H9 (cell line): ENCODE measurements at regions not wholly inside any gene's neighbourhood (a gene's known extent, or its start where the extent isn't known, plus 50 kb on each side); places are given as distances from the start of the nearest gene placed in this dataset.

ENCODE experiments used
- DNase-seq: peaks from one replicate; pipeline ENCODE4 v3.0.0-alpha.2; 2017
- H2AFZ ChIP-seq: one replicate; pipeline ENCODE4 v1.6.1; 2013; ENCODE audit warnings: mild to moderate bottlenecking, low read length, control low read depth, moderate library complexity
- H2AK5ac ChIP-seq: 2 replicates; pipeline ENCODE4 v1.6.1; 2013; ENCODE audit warnings: low read length, control low read depth, mixed read lengths; ENCODE audit not compliant: insufficient read length
- H2BK120ac ChIP-seq: one replicate; pipeline ENCODE4 v1.6.1; 2013; ENCODE audit warnings: low read depth, mild to moderate bottlenecking, low read length, control low read depth, inconsistent platforms; ENCODE audit not compliant: poor library complexity, severe bottlenecking
- H2BK12ac ChIP-seq: 2 replicates; pipeline ENCODE4 v1.6.1; 2013; ENCODE audit warnings: low read length, control low read depth, mixed read lengths, low read depth; ENCODE audit not compliant: insufficient read length
- H2BK15ac ChIP-seq: 2 replicates; pipeline ENCODE4 v1.6.1; 2013; ENCODE audit warnings: low read depth, low read length, control low read depth
- H2BK20ac ChIP-seq: one replicate; pipeline ENCODE4 v1.6.1; 2013; ENCODE audit warnings: low read depth, mild to moderate bottlenecking, low read length, control low read depth, inconsistent platforms; ENCODE audit not compliant: poor library complexity, severe bottlenecking
- H2BK5ac ChIP-seq: 2 replicates; pipeline ENCODE4 v1.6.1; 2013; ENCODE audit warnings: low read length, control low read depth, mixed read lengths; ENCODE audit not compliant: insufficient read length
- H3K14ac ChIP-seq: 2 replicates; pipeline ENCODE4 v1.6.1; 2013; ENCODE audit warnings: low read length, control low read depth; ENCODE audit not compliant: insufficient read depth
- H3K18ac ChIP-seq: 2 replicates; pipeline ENCODE4 v1.6.1; 2013; ENCODE audit warnings: low read depth, mild to moderate bottlenecking, mixed read lengths, low read length, control low read depth; ENCODE audit not compliant: insufficient read length
- H3K23ac ChIP-seq: 2 replicates; pipeline ENCODE4 v1.6.1; 2013; ENCODE audit warnings: low read length, control low read depth, mixed read lengths, low read depth; ENCODE audit not compliant: insufficient read length
- H3K23me2 ChIP-seq: 2 replicates; pipeline ENCODE4 v1.6.1; 2013; ENCODE audit warnings: low read depth, mild to moderate bottlenecking, mixed read lengths, low read length, control low read depth; ENCODE audit not compliant: insufficient read length, poor library complexity, severe bottlenecking
- H3K27ac ChIP-seq: 2 replicates; pipeline ENCODE4 v1.5.1; 2013; ENCODE audit warnings: low read length, control low read depth, mixed read lengths, low read depth; ENCODE audit not compliant: insufficient read length
- H3K27me3 ChIP-seq: 2 replicates; pipeline ENCODE4 v1.6.1; 2013; ENCODE audit warnings: low read length, control low read depth, inconsistent platforms; ENCODE audit not compliant: insufficient read depth
- H3K4ac ChIP-seq: 2 replicates; pipeline ENCODE4 v1.6.1; 2013; ENCODE audit warnings: low read depth, mild to moderate bottlenecking, control low read depth, inconsistent platforms, low read length, moderate library complexity
- H3K4me1 ChIP-seq: 2 replicates; pipeline ENCODE4 v1.6.1; 2013; ENCODE audit warnings: low read length, control low read depth, inconsistent platforms; ENCODE audit not compliant: insufficient read depth
- H3K4me2 ChIP-seq: 2 replicates; pipeline ENCODE4 v1.6.1; 2013; ENCODE audit warnings: low read length, control low read depth, mixed read lengths; ENCODE audit not compliant: insufficient read length, insufficient read depth
- H3K56ac ChIP-seq: 2 replicates; pipeline ENCODE4 v1.6.1; 2013; ENCODE audit warnings: low read depth, mild to moderate bottlenecking, mixed read lengths, low read length, control low read depth; ENCODE audit not compliant: insufficient read length
- H3K79me1 ChIP-seq: 2 replicates; pipeline ENCODE4 v1.6.1; 2013; ENCODE audit warnings: low read depth, mild to moderate bottlenecking, moderate library complexity, low read length, control low read depth, inconsistent platforms; ENCODE audit not compliant: insufficient read depth, poor library complexity, severe bottlenecking
- H3K79me2 ChIP-seq: 2 replicates; pipeline ENCODE4 v1.6.1; 2013; ENCODE audit warnings: low read length, control low read depth, inconsistent platforms; ENCODE audit not compliant: insufficient read depth
- H3K9ac ChIP-seq: 2 replicates; pipeline ENCODE4 v1.6.1; 2013; ENCODE audit warnings: low read length, control low read depth, mixed read lengths; ENCODE audit not compliant: insufficient read length; ENCODE audit errors: extremely low read depth
- H3K9me3 ChIP-seq: one replicate; pipeline ENCODE4 v1.6.1; 2013; ENCODE audit warnings: low read depth, low read length, inconsistent platforms; ENCODE audit not compliant: control insufficient read depth
- H3T11ph ChIP-seq: one replicate; pipeline ENCODE4 v1.6.1; 2013; ENCODE audit warnings: mild to moderate bottlenecking, low read length, control low read depth, inconsistent platforms
- H4K20me1 ChIP-seq: one replicate; pipeline ENCODE4 v1.6.1; 2013; ENCODE audit not compliant: control insufficient read depth, insufficient read length, insufficient read depth
- H4K5ac ChIP-seq: 2 replicates; pipeline ENCODE4 v1.6.1; 2013; ENCODE audit warnings: low read depth, mild to moderate bottlenecking, mixed read lengths, low read length, control low read depth; ENCODE audit not compliant: insufficient read length
- H4K8ac ChIP-seq: replicated peaks from 2 replicates; pipeline ENCODE4 v1.6.1; 2013; ENCODE audit warnings: low read length, control low read depth, mixed read lengths, low read depth; ENCODE audit not compliant: insufficient read length
- H4K91ac ChIP-seq: 2 replicates; pipeline ENCODE4 v1.6.1; 2013; ENCODE audit warnings: low read depth, mild to moderate bottlenecking, moderate library complexity, mixed read lengths, low read length, control low read depth; ENCODE audit not compliant: insufficient read length
- H3K27ac Mint-ChIP-seq, 3 experiments: 2 replicates in 2 of 3; 3 replicates in 1 of 3; pipeline ENCODE4 v1.8.0; 2020 to 2021; ENCODE audit warnings: mixed read lengths in 3 of 3, mild to moderate bottlenecking in 1 of 3, moderate library complexity in 1 of 3
- H3K27me3 Mint-ChIP-seq: 2 replicates; pipeline ENCODE4 v1.8.0; 2021; ENCODE audit warnings: low read depth, mild to moderate bottlenecking, moderate library complexity, mixed read lengths
- H3K36me3 Mint-ChIP-seq, 3 experiments: 2 replicates in 2 of 3; 3 replicates in 1 of 3; pipeline ENCODE4 v1.8.0; 2020 to 2021; ENCODE audit warnings: low read depth in 3 of 3, mixed read lengths in 3 of 3; ENCODE audit not compliant: insufficient read depth in 1 of 3
- H3K4me1 Mint-ChIP-seq, 2 experiments: 2 replicates each; pipeline ENCODE4 v1.8.0; 2020; ENCODE audit warnings: mixed read lengths in 2 of 2
- H3K4me3 Mint-ChIP-seq, 2 experiments: 2 replicates in 1 of 2; 3 replicates in 1 of 2; pipeline ENCODE4 v1.8.0; 2020 to 2021; ENCODE audit warnings: mild to moderate bottlenecking in 2 of 2, mixed read lengths in 2 of 2, moderate library complexity in 1 of 2
- H3K9me3 Mint-ChIP-seq, 2 experiments: 2 replicates in 1 of 2; 3 replicates in 1 of 2; pipeline ENCODE4 v1.8.0; 2020; ENCODE audit warnings: mild to moderate bottlenecking in 2 of 2, mixed read lengths in 2 of 2, moderate library complexity in 1 of 2
- WGBS: extraction: QIAGEN DNeasy Blood & Tissue Kit; methylation state at CpG from one replicate; pipeline ENCODE4 v1.1.7; 2013; ENCODE audit warnings: missing lambda C conversion rate, low lambda C conversion rate, mixed read lengths; ENCODE audit not compliant: insufficient read length; ENCODE audit errors: extremely low coverage; 5-methylcytosine and 5-hydroxymethylcytosine counted together
- TF ChIP-seq, protein P1 (sequence below): fragments of 200-600 bp; sonication (generic); conservative IDR thresholded peaks from 3 replicates; pipeline ENCODE4 v1.8.0; 2021; ENCODE audit warnings: antibody characterized with exemption, mild to moderate bottlenecking

GRCh38 chr4:149952101-149952500, 126.1 kb upstream of the DCLK2 start:
- H3K27me3 Mint-ChIP-seq, result no peaks in the 10 kb centered on the region; the same call in 1 of the 2 replicates
- WGBS, result no CpG with 5 or more reads among the region's 1 CpG

More at GRCh38 chr4:149952101-149952500, 126.1 kb upstream of the DCLK2 start:
- Histone ChIP-seq H3K4me2 (no peak overlapping the region), H3K23ac (no peak overlapping the region), H4K5ac (no peak overlapping the region), H2AFZ (no peak overlapping the region), H3K56ac (no peak overlapping the region), H2AK5ac (no peak overlapping the region), H3K23me2 (no peaks in the 10 kb centered on the region), H3K9ac (no peak overlapping the region), H2BK15ac (no peak overlapping the region), H2BK20ac (no peak overlapping the region), H4K20me1 (no peaks in the 10 kb centered on the region), H3K9me3 (no peaks in the 10 kb centered on the region), H3K4me1 (no peaks in the 10 kb centered on the region), H4K8ac (no peak overlapping the region), H2BK120ac (no peak overlapping the region), H3K79me2 (no peaks in the 10 kb centered on the region), H3K4ac (no peak overlapping the region), H3K27me3 (no peaks in the 10 kb centered on the region), H2BK5ac (no peak overlapping the region), H3K27ac (no peak overlapping the region), H4K91ac (no peak overlapping the region), H3K18ac (no peak overlapping the region), H3K79me1 (no peaks in the 10 kb centered on the region), H3K14ac (no peak overlapping the region), H2BK12ac (no peak overlapping the region), H3T11ph (no peak overlapping the region)
- peaks cover 0 to 3% of the 10 kb centered on the region in 2 experiments; a peak in 1 of 4 replicates for H3K4me1 Mint-ChIP-seq
- H3K27ac Mint-ChIP-seq, result no peak overlapping the region
- H3K9me3 Mint-ChIP-seq, result no peaks in the 10 kb centered on the region
- H3K36me3 Mint-ChIP-seq, result no peaks in the 10 kb centered on the region
- no peak for DNase-seq
- no peak overlapping the region for H3K4me3 Mint-ChIP-seq
- TF ChIP-seq, protein P1, sequence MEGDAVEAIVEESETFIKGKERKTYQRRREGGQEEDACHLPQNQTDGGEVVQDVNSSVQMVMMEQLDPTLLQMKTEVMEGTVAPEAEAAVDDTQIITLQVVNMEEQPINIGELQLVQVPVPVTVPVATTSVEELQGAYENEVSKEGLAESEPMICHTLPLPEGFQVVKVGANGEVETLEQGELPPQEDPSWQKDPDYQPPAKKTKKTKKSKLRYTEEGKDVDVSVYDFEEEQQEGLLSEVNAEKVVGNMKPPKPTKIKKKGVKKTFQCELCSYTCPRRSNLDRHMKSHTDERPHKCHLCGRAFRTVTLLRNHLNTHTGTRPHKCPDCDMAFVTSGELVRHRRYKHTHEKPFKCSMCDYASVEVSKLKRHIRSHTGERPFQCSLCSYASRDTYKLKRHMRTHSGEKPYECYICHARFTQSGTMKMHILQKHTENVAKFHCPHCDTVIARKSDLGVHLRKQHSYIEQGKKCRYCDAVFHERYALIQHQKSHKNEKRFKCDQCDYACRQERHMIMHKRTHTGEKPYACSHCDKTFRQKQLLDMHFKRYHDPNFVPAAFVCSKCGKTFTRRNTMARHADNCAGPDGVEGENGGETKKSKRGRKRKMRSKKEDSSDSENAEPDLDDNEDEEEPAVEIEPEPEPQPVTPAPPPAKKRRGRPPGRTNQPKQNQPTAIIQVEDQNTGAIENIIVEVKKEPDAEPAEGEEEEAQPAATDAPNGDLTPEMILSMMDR, result no peak
